ENCODE measurements at regions not wholly inside any gene's neighbourhood (a gene's known extent, or its start where the extent isn't known, plus 50 kb on each side); places are given as distances from the start of the nearest gene placed in this dataset.
A peak's percentile ranks its signal among the peaks of the same experiment; 100 is the strongest.

DNA sequence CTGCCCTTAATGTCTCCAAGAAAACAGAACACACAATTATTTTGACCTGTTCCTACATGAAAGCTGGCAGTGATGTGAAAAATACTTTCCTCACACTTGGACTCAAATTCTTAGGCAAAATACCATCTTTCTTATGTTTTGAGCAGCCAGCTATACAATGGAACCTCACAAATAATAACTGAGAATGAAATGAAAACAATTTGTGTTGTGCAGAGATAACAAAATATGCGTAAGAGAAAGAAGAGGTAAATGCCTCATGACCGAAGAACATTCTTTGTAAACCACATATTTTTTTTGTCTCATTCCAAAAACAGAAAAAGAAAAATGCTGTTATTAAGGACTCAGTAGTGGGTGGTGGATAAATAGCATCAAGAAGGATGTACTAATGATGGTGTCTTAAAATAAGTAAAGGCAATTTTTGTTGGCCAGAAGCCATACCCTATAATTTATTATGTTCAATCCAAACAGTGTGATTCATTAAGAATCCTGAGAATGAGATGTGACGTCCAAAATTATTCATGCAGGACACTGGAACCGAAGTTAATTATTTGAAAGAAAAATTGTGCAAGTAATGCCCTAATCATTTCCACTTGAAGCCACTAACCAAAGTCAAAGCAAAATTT, 193.0 kb upstream of the NETO1 start:
- H3K27ac ChIP-seq, result no peak overlapping the region
- TF ChIP-seq CTCF (conservative IDR thresholded peaks at IDR 0.05), result no peak

DNA sequence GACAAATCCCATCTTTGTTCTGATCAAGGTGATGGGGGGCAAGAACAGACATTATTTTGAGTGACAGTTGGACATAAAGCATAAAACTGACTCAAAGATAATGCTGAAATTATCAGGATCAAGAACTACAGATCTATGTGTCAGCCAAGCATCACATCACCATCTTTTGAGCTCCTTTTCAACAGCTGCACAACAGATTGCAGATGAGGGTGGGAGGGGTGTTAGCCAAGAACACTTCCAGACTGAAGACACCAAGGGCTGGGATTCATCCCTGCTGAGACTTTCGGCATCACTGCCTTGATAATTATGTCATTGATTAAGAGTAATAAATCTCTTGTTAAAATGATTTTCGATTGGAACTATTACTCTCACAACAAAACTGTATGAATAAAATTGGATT, 191.5 kb upstream of the NETO1 start:
- no peak for TF ChIP-seq CTCF (conservative IDR thresholded peaks at IDR 0.05)
- no peak overlapping the region for H3K27ac ChIP-seq

DNA sequence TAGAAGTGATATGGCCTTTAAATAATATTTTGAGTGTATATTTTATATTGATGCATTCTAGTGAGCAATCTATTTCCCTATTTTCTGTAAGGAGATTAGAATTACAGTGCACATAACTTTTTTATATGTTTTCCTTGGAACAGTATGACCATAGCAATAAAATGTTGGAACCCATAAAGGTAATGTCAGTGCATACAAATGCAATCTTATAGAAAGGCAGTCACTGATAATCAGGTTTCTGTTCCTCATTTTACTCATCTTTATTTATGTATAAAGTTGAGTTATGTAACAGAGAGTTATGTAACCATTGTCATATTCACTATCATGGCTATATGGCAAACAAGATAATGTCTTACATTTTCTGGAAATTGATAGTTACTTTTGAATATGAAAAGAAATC, 179.9 kb upstream of the NETO1 start:
- TF ChIP-seq CTCF (conservative IDR thresholded peaks at IDR 0.05), result no peak

DNA sequence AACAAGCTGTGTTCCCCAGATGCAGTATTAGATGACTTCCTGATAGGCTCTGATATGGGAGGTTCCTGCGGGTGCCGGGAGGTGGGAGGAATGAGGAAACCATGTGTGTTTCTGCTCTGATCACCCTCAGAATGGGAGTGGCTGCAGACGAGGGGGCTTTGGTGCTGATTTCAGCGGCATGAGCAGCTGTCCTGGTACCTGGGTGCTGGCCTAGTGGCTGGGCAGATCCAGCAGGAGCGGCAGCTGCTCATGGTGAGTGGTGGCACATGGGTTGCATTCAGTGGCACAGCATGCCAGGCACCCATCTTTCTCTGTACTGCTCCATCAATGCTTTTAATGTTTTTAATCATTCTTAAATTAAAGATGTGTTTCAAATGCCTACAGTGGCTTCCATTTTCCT, 177.2 kb upstream of the NETO1 start:
- TF ChIP-seq CTCF (conservative IDR thresholded peaks at IDR 0.05), result no peak
- H3K27ac ChIP-seq, result peak overlapping the region; percentile 82

More for the DNA sequence above, 179.9 kb upstream of the NETO1 start:
- H3K27ac ChIP-seq, result peak overlapping the region; percentile 82

GRCh38 chr18:73043611-73044010, 175.8 kb upstream of the NETO1 start:
- H3K27ac ChIP-seq, result peak overlapping the region; percentile 82
- no peak for TF ChIP-seq CTCF (conservative IDR thresholded peaks at IDR 0.05)

GRCh38 chr18:73043211-73043610, 175.4 kb upstream of the NETO1 start:
- peak overlapping the region; percentile 82 for H3K27ac ChIP-seq
- TF ChIP-seq CTCF (conservative IDR thresholded peaks at IDR 0.05), result no peak

DNA sequence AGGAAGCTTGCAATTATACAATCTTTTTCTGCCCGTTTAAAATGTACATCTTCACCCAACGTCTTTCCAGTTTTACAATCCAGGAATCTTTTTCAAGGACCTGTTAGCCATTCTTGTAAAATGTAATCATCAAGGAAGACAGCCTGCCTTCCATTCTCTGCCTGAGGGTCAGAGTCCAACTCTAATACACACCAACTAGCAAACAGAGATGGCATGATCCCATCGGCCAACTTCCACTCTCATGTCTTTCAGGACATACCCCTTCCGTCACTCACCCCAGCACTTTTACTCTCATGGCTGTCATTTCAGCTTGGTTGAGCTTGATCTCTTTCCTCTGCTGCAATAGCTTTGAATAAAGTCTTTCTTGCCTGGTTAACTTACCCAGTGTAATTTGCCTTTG, 172.5 kb upstream of the NETO1 start:
- TF ChIP-seq CTCF (conservative IDR thresholded peaks at IDR 0.05), result no peak
- H3K27ac ChIP-seq, result peak overlapping the region; percentile 82; the same call in 1 of the 2 replicates
